ENCODE measurements at regions not wholly inside any gene's neighbourhood (a gene's known extent, or its start where the extent isn't known, plus 50 kb on each side); places are given as distances from the start of the nearest gene placed in this dataset.

- Histone ChIP-seq H3K36me3 (ENCODE audit: control insufficient read depth, insufficient read depth, low read length) (no peaks in the 10 kb centered on the region), H3K4me3 (ENCODE audit: low read length) (no peak overlapping the region), H3K4me1 (ENCODE audit: control insufficient read depth, insufficient read depth, low read length) (no peaks in the 10 kb centered on the region), H3K9ac (ENCODE audit: extremely low read depth, low read length, poor library complexity, severe bottlenecking) (no peak overlapping the region), H3K9me3 (ENCODE audit: control insufficient read depth, low read length) (no peaks in the 10 kb centered on the region), H3K27ac (ENCODE audit: low read depth, low read length) (no peak overlapping the region), H3K27me3 (ENCODE audit: control insufficient read depth, insufficient read depth, low read length, poor library complexity, severe bottlenecking) (no peaks in the 10 kb centered on the region)
- H3K27me3 Mint-ChIP-seq (ENCODE audit: insufficient read depth) = no peaks in the 10 kb centered on the region
- H3K4me3 Mint-ChIP-seq = no peak overlapping the region
- no peaks in the 10 kb centered on the region for H3K36me3 Mint-ChIP-seq (ENCODE audit: low read depth)
- no peaks in the 10 kb centered on the region for H3K9me3 Mint-ChIP-seq
- no peak for DNase-seq
- no peak for TF ChIP-seq CTCF (conservative IDR thresholded peaks at IDR 0.05)
- H3K4me1 Mint-ChIP-seq = no peaks in the 10 kb centered on the region
- no peak overlapping the region for H3K27ac Mint-ChIP-seq
These were observed 164.1 kb upstream of the ADO start for GRCh38 chr10:62640411-62640810.

- no peak for TF ChIP-seq CTCF (conservative IDR thresholded peaks at IDR 0.05)
- WGBS, 2 experiments (ENCODE audit: insufficient coverage in 1 of 2, insufficient read length in 1 of 2) = 95% methylated on average over 3 to 5 of the region's 5 CpGs
- no peak overlapping the region for H3K9ac ChIP-seq (ENCODE audit: extremely low read depth, low read length, poor library complexity, severe bottlenecking)
- H3K27ac ChIP-seq (ENCODE audit: low read depth, low read length) = no peak overlapping the region
- Mint-ChIP-seq H3K4me3 (no peak overlapping the region), H3K27me3 (ENCODE audit: insufficient read depth) (no peaks in the 10 kb centered on the region), H3K9me3 (no peaks in the 10 kb centered on the region), H3K27ac (no peak overlapping the region), H3K4me1 (peaks cover 3% of the 10 kb centered on the region), H3K36me3 (ENCODE audit: low read depth) (no peaks in the 10 kb centered on the region)
- H3K4me1 ChIP-seq (ENCODE audit: control insufficient read depth, insufficient read depth, low read length) = no peaks in the 10 kb centered on the region
- no peaks in the 10 kb centered on the region for H3K36me3 ChIP-seq (ENCODE audit: control insufficient read depth, insufficient read depth, low read length)
- H3K4me3 ChIP-seq (ENCODE audit: low read length) = no peak overlapping the region
- H3K27me3 ChIP-seq (ENCODE audit: control insufficient read depth, insufficient read depth, low read length, poor library complexity, severe bottlenecking) = no peaks in the 10 kb centered on the region
- H3K9me3 ChIP-seq (ENCODE audit: control insufficient read depth, low read length) = no peaks in the 10 kb centered on the region
- no peak for DNase-seq
These were observed 160.6 kb upstream of the ADO start for GRCh38 chr10:62643606-62644587.

GRCh38 chr10:62647375-62648092, 157.0 kb upstream of the ADO start:
- H3K36me3 ChIP-seq (ENCODE audit: control insufficient read depth, insufficient read depth, low read length) = no peaks in the 10 kb centered on the region
- Mint-ChIP-seq H3K36me3 (ENCODE audit: low read depth) (no peaks in the 10 kb centered on the region), H3K4me1 (peaks cover 3% of the 10 kb centered on the region), H3K27me3 (ENCODE audit: insufficient read depth) (no peaks in the 10 kb centered on the region), H3K27ac (no peak overlapping the region), H3K4me3 (no peak overlapping the region), H3K9me3 (no peaks in the 10 kb centered on the region)
- H3K9me3 ChIP-seq (ENCODE audit: control insufficient read depth, low read length) = no peaks in the 10 kb centered on the region
- no peak for TF ChIP-seq CTCF (conservative IDR thresholded peaks at IDR 0.05)
- H3K4me1 ChIP-seq (ENCODE audit: control insufficient read depth, insufficient read depth, low read length) = no peaks in the 10 kb centered on the region
- no peak overlapping the region for H3K27ac ChIP-seq (ENCODE audit: low read depth, low read length)
- no peaks in the 10 kb centered on the region for H3K27me3 ChIP-seq (ENCODE audit: control insufficient read depth, insufficient read depth, low read length, poor library complexity, severe bottlenecking)
- WGBS, 2 experiments (ENCODE audit: insufficient coverage in 1 of 2, insufficient read length in 1 of 2) = 90% methylated on average over 6 of the region's 6 CpGs; no CpG with 5 or more reads in 1 of the 2 experiments
- H3K4me3 ChIP-seq (ENCODE audit: low read length) = no peak overlapping the region
- no peak for DNase-seq
- H3K9ac ChIP-seq (ENCODE audit: extremely low read depth, low read length, poor library complexity, severe bottlenecking) = no peak overlapping the region

Measured in endodermal cell (in vitro differentiated cells).